ENCODE measurements at regions not wholly inside any gene's neighbourhood (a gene's known extent, or its start where the extent isn't known, plus 50 kb on each side); places are given as distances from the start of the nearest gene placed in this dataset.

DNA sequence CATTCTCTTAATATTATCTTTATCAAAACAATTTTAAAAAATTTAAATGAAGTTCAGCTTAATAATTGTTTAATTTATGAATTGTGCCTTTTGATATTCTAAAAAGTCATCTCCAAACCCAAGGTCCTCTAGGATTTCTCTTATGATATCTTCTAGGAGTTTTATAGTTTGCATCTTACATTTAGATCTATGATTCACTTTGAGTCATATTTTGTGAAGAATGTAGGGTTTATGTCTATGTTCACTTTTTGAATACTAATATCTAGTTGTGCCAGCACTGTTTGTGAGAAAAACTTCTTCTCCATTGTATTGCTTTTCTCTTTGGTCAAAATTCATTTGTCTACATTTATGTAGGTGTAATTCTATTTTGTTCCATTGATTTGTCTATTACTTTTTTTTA, 1068.4 kb upstream of the SPRY2 start:
- H3K9me3 ChIP-seq (ENCODE audit: control insufficient read depth in 2 of 2, low read length in 2 of 2), result no peaks in the 10 kb centered on the region
- H3K27ac ChIP-seq (ENCODE audit: low read length), result no peak overlapping the region
- H3K36me3 ChIP-seq (ENCODE audit: control insufficient read depth in 2 of 2, insufficient read depth in 2 of 2, low read length in 2 of 2), result no peaks in the 10 kb centered on the region
- H3K9ac ChIP-seq (ENCODE audit: low read length in 2 of 2), result no peak overlapping the region
- no peak overlapping the region for H3K4me3 ChIP-seq (ENCODE audit: low read length in 2 of 2)
- no peaks in the 10 kb centered on the region for H3K4me1 ChIP-seq (ENCODE audit: control insufficient read depth, insufficient read depth, low read length)
- H3K27me3 ChIP-seq (ENCODE audit: control insufficient read depth in 1 of 2, insufficient read depth in 2 of 2, low read length in 2 of 2), result no peaks in the 10 kb centered on the region

DNA sequence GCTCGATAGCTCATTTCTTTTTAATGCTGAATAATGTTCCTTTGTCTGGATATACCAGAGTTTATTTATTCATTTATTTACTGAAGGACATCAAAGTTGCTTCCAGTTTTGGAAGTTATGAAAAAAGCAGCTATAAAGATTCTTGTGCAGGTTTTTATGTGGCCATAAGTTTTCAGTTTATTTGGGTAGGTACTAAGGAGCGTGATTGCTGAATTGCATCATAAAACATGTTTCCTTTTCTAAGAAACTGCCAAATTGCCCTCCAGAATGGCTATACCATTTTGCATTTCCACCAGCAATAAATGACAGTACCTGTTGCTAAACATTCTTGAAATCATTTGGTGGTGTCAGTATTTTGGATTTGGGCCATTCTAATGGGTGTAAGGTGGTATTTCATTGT, 1067.7 kb upstream of the SPRY2 start:
- Histone ChIP-seq H3K4me1 (ENCODE audit: control insufficient read depth, insufficient read depth, low read length) (no peaks in the 10 kb centered on the region), H3K9me3 (ENCODE audit: control insufficient read depth in 2 of 2, low read length in 2 of 2) (no peaks in the 10 kb centered on the region), H3K4me3 (ENCODE audit: low read length in 2 of 2) (no peak overlapping the region), H3K27me3 (ENCODE audit: control insufficient read depth in 1 of 2, insufficient read depth in 2 of 2, low read length in 2 of 2) (no peaks in the 10 kb centered on the region), H3K9ac (ENCODE audit: low read length in 2 of 2) (no peak overlapping the region), H3K36me3 (ENCODE audit: control insufficient read depth in 2 of 2, insufficient read depth in 2 of 2, low read length in 2 of 2) (no peaks in the 10 kb centered on the region), H3K27ac (ENCODE audit: low read length) (no peak overlapping the region)

DNA sequence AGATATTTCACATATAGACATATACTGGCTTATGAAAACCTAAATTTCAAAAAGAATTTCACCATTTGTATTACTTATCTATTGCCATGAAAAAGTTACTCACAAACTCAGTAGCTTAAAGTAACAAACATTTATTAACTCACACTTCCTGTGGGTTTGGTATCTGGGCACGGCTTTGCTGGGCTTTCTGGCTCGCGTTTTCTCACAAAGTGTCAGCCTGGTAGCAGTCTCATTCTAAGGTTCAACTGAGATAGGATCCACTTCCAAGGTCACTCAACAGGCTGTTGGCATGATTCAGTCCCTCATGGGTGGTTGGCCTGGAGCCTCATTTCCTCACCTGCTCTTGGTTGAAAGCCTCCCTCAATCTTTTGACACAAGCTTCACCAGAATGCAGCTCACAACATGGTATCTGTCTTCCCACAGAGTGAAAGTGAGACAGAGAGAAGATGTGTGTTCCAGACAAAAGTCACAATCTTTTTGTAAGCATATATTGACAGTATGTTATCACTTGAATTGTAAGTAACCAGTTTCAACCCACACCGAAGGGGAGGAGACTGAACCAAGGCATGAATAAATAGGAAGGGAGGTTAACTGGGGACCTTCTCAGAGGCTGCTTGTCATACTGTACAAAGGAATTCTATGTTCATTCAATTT, 1065.8 kb upstream of the SPRY2 start:
- Histone ChIP-seq H3K4me3 (ENCODE audit: low read length in 2 of 2) (no peak overlapping the region), H3K27ac (ENCODE audit: low read length) (no peak overlapping the region)

DNA sequence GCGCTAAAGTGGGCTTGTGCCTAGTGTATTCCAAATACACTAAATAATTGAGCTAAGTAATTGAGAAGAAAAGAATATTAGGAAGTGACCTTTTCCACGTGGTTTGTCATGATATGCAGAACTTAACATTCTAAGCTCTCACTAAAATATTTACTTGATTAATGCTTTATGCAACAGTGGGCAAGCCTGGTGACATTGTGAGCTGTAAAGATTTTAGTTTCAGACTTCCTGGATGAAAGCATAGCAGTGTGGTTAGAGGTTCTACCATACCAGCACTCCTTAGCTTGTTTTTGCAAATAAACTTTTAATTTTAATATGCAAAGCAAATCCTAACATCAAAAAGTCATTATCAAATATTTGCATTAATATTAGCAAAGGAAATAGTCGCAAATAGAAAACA, 1065.1 kb upstream of the SPRY2 start:
- Histone ChIP-seq H3K9ac (ENCODE audit: low read length in 2 of 2) (no peak overlapping the region), H3K36me3 (ENCODE audit: control insufficient read depth in 2 of 2, insufficient read depth in 2 of 2, low read length in 2 of 2) (no peaks in the 10 kb centered on the region), H3K9me3 (ENCODE audit: control insufficient read depth in 2 of 2, low read length in 2 of 2) (no peaks in the 10 kb centered on the region), H3K4me1 (ENCODE audit: control insufficient read depth, insufficient read depth, low read length) (no peaks in the 10 kb centered on the region), H3K27ac (ENCODE audit: low read length) (no peak overlapping the region), H3K27me3 (ENCODE audit: control insufficient read depth in 1 of 2, insufficient read depth in 2 of 2, low read length in 2 of 2) (no peaks in the 10 kb centered on the region), H3K4me3 (ENCODE audit: low read length in 2 of 2) (no peak overlapping the region)

More for the DNA sequence above, 1065.8 kb upstream of the SPRY2 start:
- H3K36me3 ChIP-seq (ENCODE audit: control insufficient read depth in 2 of 2, insufficient read depth in 2 of 2, low read length in 2 of 2), result no peaks in the 10 kb centered on the region
- no peaks in the 10 kb centered on the region for H3K4me1 ChIP-seq (ENCODE audit: control insufficient read depth, insufficient read depth, low read length)
- H3K9ac ChIP-seq (ENCODE audit: low read length in 2 of 2), result no peak overlapping the region
- H3K9me3 ChIP-seq (ENCODE audit: control insufficient read depth in 2 of 2, low read length in 2 of 2), result no peaks in the 10 kb centered on the region
- no peaks in the 10 kb centered on the region for H3K27me3 ChIP-seq (ENCODE audit: control insufficient read depth in 1 of 2, insufficient read depth in 2 of 2, low read length in 2 of 2)

DNA sequence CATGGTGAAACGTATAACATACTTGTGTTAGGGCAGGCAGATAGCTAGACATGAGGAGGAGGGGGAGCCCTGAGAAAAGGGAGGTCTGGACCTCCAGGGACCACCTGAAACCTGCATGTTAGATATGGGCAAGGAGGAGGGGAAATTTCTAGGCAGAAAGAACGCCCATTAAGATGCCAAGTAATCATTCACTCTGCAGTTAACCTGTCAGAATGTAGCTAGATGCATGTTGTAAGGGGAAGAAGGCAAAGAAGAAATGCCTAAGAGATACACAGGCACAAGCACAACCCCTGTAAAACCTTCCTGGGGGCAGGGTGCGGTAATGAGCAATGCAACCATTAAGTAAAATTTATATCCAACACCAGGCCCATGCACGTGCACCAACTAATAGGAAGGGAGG, 1055.3 kb upstream of the SPRY2 start:
- H3K27me3 ChIP-seq (ENCODE audit: control insufficient read depth in 1 of 2, insufficient read depth in 2 of 2, low read length in 2 of 2), result no peaks in the 10 kb centered on the region

DNA sequence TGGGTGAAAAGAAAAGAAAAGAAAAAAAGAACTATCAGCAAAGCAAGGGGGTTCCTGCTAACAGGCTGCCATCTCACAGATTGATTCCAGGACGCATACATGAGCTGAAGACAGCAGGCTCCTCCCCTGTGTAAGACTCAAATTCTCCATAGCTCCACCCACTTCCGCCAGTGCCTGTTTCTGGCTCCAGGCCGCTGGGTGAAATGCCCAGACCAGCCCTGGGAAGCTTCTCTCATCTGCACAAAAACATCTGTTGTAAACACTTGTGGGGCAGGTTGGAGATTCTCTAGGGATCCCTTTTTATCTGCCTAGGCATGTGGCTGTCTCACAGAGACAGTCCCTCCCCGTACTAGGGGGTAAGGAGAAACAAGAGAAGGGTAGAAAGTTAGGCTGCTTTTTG, 1054.4 kb upstream of the SPRY2 start:
- H3K4me1 ChIP-seq (ENCODE audit: control insufficient read depth, insufficient read depth, low read length), result no peaks in the 10 kb centered on the region
- H3K9ac ChIP-seq (ENCODE audit: low read length in 2 of 2), result no peak overlapping the region
- no peak overlapping the region for H3K27ac ChIP-seq (ENCODE audit: low read length)
- H3K27me3 ChIP-seq (ENCODE audit: control insufficient read depth in 1 of 2, insufficient read depth in 2 of 2, low read length in 2 of 2), result no peaks in the 10 kb centered on the region
- H3K9me3 ChIP-seq (ENCODE audit: control insufficient read depth in 2 of 2, low read length in 2 of 2), result no peaks in the 10 kb centered on the region
- no peak overlapping the region for H3K4me3 ChIP-seq (ENCODE audit: low read length in 2 of 2)
- H3K36me3 ChIP-seq (ENCODE audit: control insufficient read depth in 2 of 2, insufficient read depth in 2 of 2, low read length in 2 of 2), result no peaks in the 10 kb centered on the region

More for the DNA sequence above, 1055.3 kb upstream of the SPRY2 start:
- no peaks in the 10 kb centered on the region for H3K9me3 ChIP-seq (ENCODE audit: control insufficient read depth in 2 of 2, low read length in 2 of 2)
- H3K4me1 ChIP-seq (ENCODE audit: control insufficient read depth, insufficient read depth, low read length), result no peaks in the 10 kb centered on the region
- H3K27ac ChIP-seq (ENCODE audit: low read length), result no peak overlapping the region
- H3K36me3 ChIP-seq (ENCODE audit: control insufficient read depth in 2 of 2, insufficient read depth in 2 of 2, low read length in 2 of 2), result no peaks in the 10 kb centered on the region
- no peak overlapping the region for H3K4me3 ChIP-seq (ENCODE audit: low read length in 2 of 2)
- H3K9ac ChIP-seq (ENCODE audit: low read length in 2 of 2), result no peak overlapping the region

DNA sequence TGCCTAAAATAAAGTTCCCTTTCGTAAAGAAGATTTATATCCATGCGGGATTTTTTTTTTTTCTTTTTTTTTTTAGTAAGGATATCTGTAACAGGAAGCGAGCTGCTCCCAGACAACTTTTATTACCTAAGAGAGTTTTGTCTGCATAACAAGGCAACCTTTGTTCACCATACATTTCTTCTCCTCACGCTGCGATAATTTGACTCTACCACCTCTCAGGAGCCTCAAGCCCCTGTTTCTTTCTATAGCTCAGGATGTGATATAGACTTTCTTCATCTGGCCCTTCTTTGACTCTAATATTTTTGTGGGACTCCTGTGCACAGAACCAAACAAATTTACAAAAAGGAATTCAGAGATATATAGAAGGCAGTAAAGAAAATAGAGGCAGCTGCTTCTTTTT, 1053.7 kb upstream of the SPRY2 start:
- H3K36me3 ChIP-seq (ENCODE audit: control insufficient read depth in 2 of 2, insufficient read depth in 2 of 2, low read length in 2 of 2), result no peaks in the 10 kb centered on the region
- no peak overlapping the region for H3K4me3 ChIP-seq (ENCODE audit: low read length in 2 of 2)
- H3K4me1 ChIP-seq (ENCODE audit: control insufficient read depth, insufficient read depth, low read length), result no peaks in the 10 kb centered on the region
- no peak overlapping the region for H3K9ac ChIP-seq (ENCODE audit: low read length in 2 of 2)
- H3K9me3 ChIP-seq (ENCODE audit: control insufficient read depth in 2 of 2, low read length in 2 of 2), result no peaks in the 10 kb centered on the region
- no peak overlapping the region for H3K27ac ChIP-seq (ENCODE audit: low read length)
- no peaks in the 10 kb centered on the region for H3K27me3 ChIP-seq (ENCODE audit: control insufficient read depth in 1 of 2, insufficient read depth in 2 of 2, low read length in 2 of 2)

DNA sequence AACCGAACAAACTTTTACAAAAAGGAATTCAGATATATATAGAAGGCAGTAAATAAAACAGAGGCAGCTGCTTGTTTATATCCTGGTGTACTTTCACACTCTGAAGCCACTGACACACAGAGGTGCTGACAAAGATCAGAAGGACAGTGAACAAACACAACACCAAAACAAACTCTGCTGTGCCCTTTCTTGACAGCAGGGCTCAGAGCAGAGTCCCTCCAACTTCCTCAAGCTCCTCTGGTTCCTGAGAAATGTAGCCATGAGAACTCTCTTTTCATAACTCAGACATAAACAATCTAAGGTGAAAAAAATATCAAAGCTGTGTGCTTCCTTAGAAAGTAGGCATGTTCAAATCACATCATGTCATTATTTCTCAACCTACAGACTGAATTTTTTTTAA, 1052.8 kb upstream of the SPRY2 start:
- Histone ChIP-seq H3K9me3 (ENCODE audit: control insufficient read depth in 2 of 2, low read length in 2 of 2) (no peaks in the 10 kb centered on the region), H3K27ac (ENCODE audit: low read length) (no peak overlapping the region), H3K4me3 (ENCODE audit: low read length in 2 of 2) (no peak overlapping the region), H3K9ac (ENCODE audit: low read length in 2 of 2) (no peak overlapping the region), H3K4me1 (ENCODE audit: control insufficient read depth, insufficient read depth, low read length) (no peaks in the 10 kb centered on the region), H3K36me3 (ENCODE audit: control insufficient read depth in 2 of 2, insufficient read depth in 2 of 2, low read length in 2 of 2) (no peaks in the 10 kb centered on the region), H3K27me3 (ENCODE audit: control insufficient read depth in 1 of 2, insufficient read depth in 2 of 2, low read length in 2 of 2) (no peaks in the 10 kb centered on the region)

DNA sequence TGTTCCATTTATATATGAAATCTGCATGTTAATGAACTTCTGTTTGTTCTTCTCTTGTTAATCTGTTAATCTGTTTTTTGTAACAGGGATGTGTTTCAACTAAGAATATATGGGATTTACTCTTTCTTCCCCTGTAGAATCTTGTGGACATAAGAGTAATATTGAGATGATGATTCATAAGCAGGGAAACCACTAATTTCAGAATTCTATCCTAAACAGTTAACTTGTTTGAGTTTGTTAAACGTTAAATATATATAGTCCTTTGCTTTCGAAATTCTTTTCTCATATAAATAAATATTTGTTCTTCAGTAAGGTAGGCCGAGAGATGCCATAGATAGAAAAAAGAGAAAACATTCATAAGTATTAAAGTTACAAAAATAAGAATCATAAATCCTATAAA, 1052.2 kb upstream of the SPRY2 start:
- Histone ChIP-seq H3K27me3 (ENCODE audit: control insufficient read depth in 1 of 2, insufficient read depth in 2 of 2, low read length in 2 of 2) (no peaks in the 10 kb centered on the region), H3K9ac (ENCODE audit: low read length in 2 of 2) (no peak overlapping the region), H3K27ac (ENCODE audit: low read length) (no peak overlapping the region), H3K4me3 (ENCODE audit: low read length in 2 of 2) (no peak overlapping the region), H3K36me3 (ENCODE audit: control insufficient read depth in 2 of 2, insufficient read depth in 2 of 2, low read length in 2 of 2) (no peaks in the 10 kb centered on the region), H3K9me3 (ENCODE audit: control insufficient read depth in 2 of 2, low read length in 2 of 2) (no peaks in the 10 kb centered on the region), H3K4me1 (ENCODE audit: control insufficient read depth, insufficient read depth, low read length) (no peaks in the 10 kb centered on the region)

DNA sequence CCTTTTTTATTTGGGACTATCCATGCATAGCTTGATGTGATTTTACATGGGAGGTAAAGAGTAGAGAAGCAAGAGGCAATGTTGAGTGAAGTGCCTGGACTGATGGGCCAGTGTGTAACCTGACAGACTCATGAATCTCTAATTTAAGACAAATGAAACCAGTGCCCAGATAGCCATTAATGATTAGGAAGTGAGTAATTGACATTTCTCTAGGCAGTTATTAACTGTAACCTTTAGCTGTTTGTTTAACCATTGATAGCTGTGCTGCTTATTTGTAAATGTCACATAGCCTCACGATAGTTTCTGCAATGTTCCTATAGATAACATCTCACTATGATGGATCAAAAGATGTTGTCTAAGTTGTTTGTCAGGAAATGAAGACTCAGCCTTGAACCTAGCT, 1047.5 kb upstream of the SPRY2 start:
- no peak overlapping the region for H3K4me3 ChIP-seq (ENCODE audit: low read length in 2 of 2)
- no peaks in the 10 kb centered on the region for H3K4me1 ChIP-seq (ENCODE audit: control insufficient read depth, insufficient read depth, low read length)
- no peaks in the 10 kb centered on the region for H3K9me3 ChIP-seq (ENCODE audit: control insufficient read depth in 2 of 2, low read length in 2 of 2)

DNA sequence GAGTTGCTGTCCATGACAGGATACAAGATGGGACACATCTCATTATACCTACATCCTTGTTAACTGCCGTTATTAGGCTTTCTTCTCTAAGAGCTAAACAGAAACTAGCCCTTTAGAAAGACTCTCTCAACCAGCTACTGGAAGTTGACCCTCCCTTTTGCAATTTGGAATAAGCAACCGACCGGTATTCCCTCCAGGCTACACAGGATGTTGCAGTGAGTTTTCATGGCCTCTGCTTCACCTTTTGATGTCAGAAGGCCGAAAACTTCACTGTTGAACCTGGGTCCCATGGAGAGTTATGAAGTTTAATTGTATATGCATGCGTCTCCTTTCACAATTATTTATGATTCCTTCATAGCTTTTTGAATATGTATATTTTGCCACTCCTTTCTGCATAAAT, 1042.5 kb upstream of the SPRY2 start:
- H3K9ac ChIP-seq (ENCODE audit: low read length in 2 of 2), result no peak overlapping the region
- no peaks in the 10 kb centered on the region for H3K36me3 ChIP-seq (ENCODE audit: control insufficient read depth in 2 of 2, insufficient read depth in 2 of 2, low read length in 2 of 2)
- H3K27me3 ChIP-seq (ENCODE audit: control insufficient read depth in 1 of 2, insufficient read depth in 2 of 2, low read length in 2 of 2), result no peaks in the 10 kb centered on the region
- no peaks in the 10 kb centered on the region for H3K4me1 ChIP-seq (ENCODE audit: control insufficient read depth, insufficient read depth, low read length)
- no peaks in the 10 kb centered on the region for H3K9me3 ChIP-seq (ENCODE audit: control insufficient read depth in 2 of 2, low read length in 2 of 2)
- H3K27ac ChIP-seq (ENCODE audit: low read length), result no peak overlapping the region
- no peak overlapping the region for H3K4me3 ChIP-seq (ENCODE audit: low read length in 2 of 2)

More for the DNA sequence above, 1047.5 kb upstream of the SPRY2 start:
- Histone ChIP-seq H3K27ac (ENCODE audit: low read length) (no peak overlapping the region), H3K36me3 (ENCODE audit: control insufficient read depth in 2 of 2, insufficient read depth in 2 of 2, low read length in 2 of 2) (no peaks in the 10 kb centered on the region), H3K9ac (ENCODE audit: low read length in 2 of 2) (no peak overlapping the region), H3K27me3 (ENCODE audit: control insufficient read depth in 1 of 2, insufficient read depth in 2 of 2, low read length in 2 of 2) (no peaks in the 10 kb centered on the region)

Measured in stomach smooth muscle (tissue), 2 donors.